Cardiac muscle cell (in vitro differentiated cells and primary cell): ENCODE measurements at regions not wholly inside any gene's neighbourhood (a gene's known extent, or its start where the extent isn't known, plus 50 kb on each side); places are given as distances from the start of the nearest gene placed in this dataset.

Experiments used
- DNase-seq, 2 donors: peaks; one replicate each; pipeline versions ENCODE4 v3.0.0 to v3.0.0-alpha.2; 2010 to 2017; ENCODE audit warnings: low read depth in 1 of 2, low spot score in 1 of 2
- H3K27ac ChIP-seq: fragments of 200-600 bp; sonication (generic); 2 replicates; pipeline ENCODE4 v1.5.1; 2016
- H3K27me3 ChIP-seq: fragments of 200-600 bp; sonication (generic); 2 replicates; pipeline ENCODE4 v1.6.0; 2016; ENCODE audit warnings: control low read depth
- H3K36me3 ChIP-seq: fragments of 200-600 bp; sonication (generic); 2 replicates; pipeline ENCODE4 v1.5.1; 2016; ENCODE audit warnings: control low read depth
- H3K4me1 ChIP-seq: fragments of 200-600 bp; sonication (generic); 2 replicates; pipeline ENCODE4 v1.8.1; 2017; ENCODE audit warnings: low read depth, mild to moderate bottlenecking, mixed run types
- H3K4me3 ChIP-seq: fragments of 200-600 bp; sonication (generic); 2 replicates; pipeline ENCODE4 v1.5.1; 2016; ENCODE audit warnings: mild to moderate bottlenecking
- H3K9me3 ChIP-seq: fragments of 200-600 bp; sonication (generic); 2 replicates; pipeline ENCODE4 v1.5.1; 2017; ENCODE audit warnings: low read depth, mild to moderate bottlenecking, control low read depth
- TF ChIP-seq, protein P1 (sequence below): IDR thresholded peaks from 2 replicates; pipeline ENCODE4 v1.5.1; 2012; ENCODE audit warnings: low read depth, mild to moderate bottlenecking, low read length

DNA sequence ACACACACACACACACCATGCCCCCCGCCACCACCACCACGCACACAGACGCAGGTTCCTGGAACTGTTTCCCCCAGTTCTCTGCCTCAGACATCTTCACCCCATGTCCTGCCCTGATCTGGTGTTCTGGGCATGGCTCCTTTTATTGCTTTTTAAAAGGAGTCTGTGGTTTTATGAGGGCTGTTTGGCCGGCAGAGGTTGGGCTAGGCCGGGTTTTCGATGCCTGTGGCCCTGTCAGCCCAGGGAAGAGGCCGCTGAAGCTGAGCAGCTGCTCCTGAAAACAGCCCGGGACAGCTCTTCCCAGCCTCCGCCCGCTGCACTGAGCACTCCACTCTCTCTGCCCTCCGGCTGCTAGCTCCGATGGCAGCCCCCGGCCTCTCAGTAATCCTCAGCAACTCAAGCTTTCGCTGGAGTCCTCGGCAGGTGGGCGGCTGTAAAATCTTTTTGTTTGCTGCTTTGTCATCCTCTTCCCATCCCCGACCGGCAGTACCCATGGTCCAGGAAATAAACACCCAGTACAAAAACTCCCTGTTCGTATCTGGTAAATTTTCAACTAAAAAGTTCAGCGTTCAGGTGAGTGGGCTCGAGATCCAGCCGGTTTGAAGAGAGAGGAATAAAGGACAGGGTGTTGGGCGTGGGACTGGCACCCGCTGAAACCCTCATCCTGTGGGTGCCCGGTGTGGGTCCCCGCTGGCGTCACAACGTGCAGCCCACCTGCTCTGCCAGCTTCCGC, 103.0 kb upstream of the ERCC6L2 start:
- TF ChIP-seq, protein P1, sequence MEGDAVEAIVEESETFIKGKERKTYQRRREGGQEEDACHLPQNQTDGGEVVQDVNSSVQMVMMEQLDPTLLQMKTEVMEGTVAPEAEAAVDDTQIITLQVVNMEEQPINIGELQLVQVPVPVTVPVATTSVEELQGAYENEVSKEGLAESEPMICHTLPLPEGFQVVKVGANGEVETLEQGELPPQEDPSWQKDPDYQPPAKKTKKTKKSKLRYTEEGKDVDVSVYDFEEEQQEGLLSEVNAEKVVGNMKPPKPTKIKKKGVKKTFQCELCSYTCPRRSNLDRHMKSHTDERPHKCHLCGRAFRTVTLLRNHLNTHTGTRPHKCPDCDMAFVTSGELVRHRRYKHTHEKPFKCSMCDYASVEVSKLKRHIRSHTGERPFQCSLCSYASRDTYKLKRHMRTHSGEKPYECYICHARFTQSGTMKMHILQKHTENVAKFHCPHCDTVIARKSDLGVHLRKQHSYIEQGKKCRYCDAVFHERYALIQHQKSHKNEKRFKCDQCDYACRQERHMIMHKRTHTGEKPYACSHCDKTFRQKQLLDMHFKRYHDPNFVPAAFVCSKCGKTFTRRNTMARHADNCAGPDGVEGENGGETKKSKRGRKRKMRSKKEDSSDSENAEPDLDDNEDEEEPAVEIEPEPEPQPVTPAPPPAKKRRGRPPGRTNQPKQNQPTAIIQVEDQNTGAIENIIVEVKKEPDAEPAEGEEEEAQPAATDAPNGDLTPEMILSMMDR: no peak
- Histone ChIP-seq H3K9me3 (no peaks in the 10 kb centered on the region), H3K4me1 (peaks cover 29% of the 10 kb centered on the region), H3K27ac (peak overlapping the region; percentile 34), H3K4me3 (no peak overlapping the region), H3K27me3 (no peaks in the 10 kb centered on the region), H3K36me3 (no peaks in the 10 kb centered on the region)
- DNase-seq: peak; percentile 75 to 86

DNA sequence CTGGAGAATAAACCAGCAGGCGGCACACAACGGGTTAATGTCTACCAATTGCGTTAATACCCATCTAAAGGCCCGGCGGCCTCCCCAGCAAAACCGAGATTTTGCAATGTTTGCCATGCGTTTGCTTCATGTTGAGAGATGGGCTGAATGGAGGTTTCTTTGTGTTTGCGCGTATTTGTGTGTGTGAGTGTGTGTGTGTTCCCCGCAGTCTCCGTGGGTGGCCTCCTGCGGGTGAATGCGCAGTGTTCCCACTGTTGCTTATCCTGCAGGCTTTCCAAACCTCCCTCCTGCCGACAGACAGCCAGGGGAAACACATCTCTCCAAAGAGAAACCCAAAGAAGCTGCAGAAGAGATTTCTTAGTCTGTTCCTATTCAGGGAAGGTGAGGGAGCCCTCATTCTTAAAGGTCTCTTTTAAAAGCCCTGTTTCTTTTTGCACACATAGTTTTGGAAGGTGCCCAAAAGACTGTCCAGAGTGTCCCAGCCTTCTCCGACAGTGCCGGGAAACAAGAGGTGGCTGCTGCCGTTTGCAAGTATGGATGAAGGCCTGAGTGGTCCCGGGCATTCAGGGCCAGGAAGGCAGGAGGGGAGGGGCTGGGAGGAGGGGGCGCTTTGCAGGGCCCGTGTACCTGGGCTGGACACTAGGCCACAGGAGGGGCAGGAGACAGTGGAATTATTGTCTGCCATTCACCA, 103.8 kb upstream of the ERCC6L2 start:
- Histone ChIP-seq H3K4me3 (no peak overlapping the region), H3K4me1 (peaks cover 22% of the 10 kb centered on the region), H3K27ac (peak overlapping the region; percentile 9), H3K9me3 (no peaks in the 10 kb centered on the region), H3K36me3 (no peaks in the 10 kb centered on the region), H3K27me3 (no peaks in the 10 kb centered on the region)
- DNase-seq: peak; percentile 42 to 89
- TF ChIP-seq, protein P1: no peak

DNA sequence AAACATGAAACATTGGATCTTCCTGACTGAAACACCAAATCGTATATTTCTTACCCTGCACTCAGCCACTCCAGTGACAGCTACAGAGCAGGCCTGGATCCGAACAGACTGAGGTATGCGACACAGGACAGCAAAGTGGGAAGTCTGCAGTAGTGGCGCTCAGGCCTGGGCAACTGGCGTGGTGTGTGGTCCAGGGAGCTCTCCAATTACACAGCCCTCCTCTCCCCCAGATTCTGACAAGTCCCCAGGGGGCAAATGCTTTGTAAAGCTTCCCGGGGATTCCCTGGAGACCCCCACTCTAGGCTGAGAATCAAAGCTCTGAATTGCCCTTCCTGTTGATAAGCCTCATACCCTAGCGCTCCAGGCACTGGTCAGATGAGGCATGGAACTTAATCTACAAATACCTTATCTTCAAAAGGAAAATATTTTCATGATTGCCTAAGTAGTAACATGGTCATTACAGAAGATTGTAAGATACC, 104.8 kb upstream of the ERCC6L2 start:
- peak; percentile 43 to 55 for DNase-seq
- H3K36me3 ChIP-seq: no peaks in the 10 kb centered on the region
- H3K27ac ChIP-seq: no peak overlapping the region
- peaks cover 18% of the 10 kb centered on the region for H3K4me1 ChIP-seq
- no peak overlapping the region for H3K4me3 ChIP-seq
- no peaks in the 10 kb centered on the region for H3K9me3 ChIP-seq
- no peaks in the 10 kb centered on the region for H3K27me3 ChIP-seq
- TF ChIP-seq, protein P1: no peak

DNA sequence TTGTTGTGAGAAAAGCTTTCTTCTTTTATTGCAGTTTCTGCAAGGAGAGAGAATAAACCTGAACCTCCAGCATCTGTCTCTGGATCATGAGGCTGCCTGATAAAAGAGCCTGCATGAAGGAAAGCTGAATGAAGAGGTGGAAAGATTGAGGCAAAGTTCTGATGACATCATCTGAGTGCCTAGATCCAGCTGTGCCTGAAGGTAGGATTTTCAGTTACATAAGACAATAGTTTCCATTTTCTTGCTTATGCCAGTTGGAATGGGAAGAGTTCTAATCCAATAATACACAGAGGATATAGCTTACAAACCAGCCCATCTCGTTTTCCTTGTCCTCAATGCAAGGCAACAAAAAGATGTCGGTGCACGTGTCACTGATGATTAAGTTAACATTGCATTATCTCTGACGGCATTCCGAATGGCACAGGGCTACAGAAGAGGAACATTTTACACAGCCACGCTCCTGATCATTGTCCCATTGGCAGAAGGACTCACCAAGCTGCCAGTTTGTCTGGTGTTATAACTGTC, 105.5 kb upstream of the ERCC6L2 start:
- Histone ChIP-seq H3K27me3 (no peaks in the 10 kb centered on the region), H3K27ac (no peak overlapping the region), H3K9me3 (no peaks in the 10 kb centered on the region), H3K36me3 (no peaks in the 10 kb centered on the region), H3K4me3 (no peak overlapping the region), H3K4me1 (peaks cover 19% of the 10 kb centered on the region)
- TF ChIP-seq, protein P1: no peak
- no peak for DNase-seq

DNA sequence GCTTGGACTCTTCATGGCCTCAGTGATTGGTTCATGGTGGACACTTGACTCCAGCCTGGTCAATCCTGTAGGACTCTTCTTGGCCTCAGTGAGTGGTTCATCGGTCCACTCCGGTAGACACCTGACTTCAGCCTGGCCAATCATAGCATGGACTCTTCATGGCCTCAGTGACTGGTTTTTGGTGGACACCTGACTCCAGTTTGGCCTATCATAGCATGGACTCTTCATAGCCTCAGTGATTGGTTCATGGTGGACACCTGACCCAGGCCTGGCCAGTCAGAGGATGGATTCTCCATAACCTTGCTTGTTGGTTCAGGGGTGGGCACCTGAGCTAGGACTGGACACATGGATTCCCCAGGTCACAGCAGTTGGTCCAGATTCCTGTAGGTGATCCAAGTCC, 106.0 kb upstream of the ERCC6L2 start:
- H3K27ac ChIP-seq: no peak overlapping the region
- H3K36me3 ChIP-seq: no peaks in the 10 kb centered on the region
- H3K9me3 ChIP-seq: no peaks in the 10 kb centered on the region
- no peaks in the 10 kb centered on the region for H3K27me3 ChIP-seq
- peaks cover 21% of the 10 kb centered on the region for H3K4me1 ChIP-seq
- no peak overlapping the region for H3K4me3 ChIP-seq
- TF ChIP-seq, protein P1: no peak
- DNase-seq: no peak
